HG03280 (cell line): ENCODE measurements at regions not wholly inside any gene's neighbourhood (a gene's known extent, or its start where the extent isn't known, plus 50 kb on each side); places are given as distances from the start of the nearest gene placed in this dataset.
"Not testable (repeated sequence)": the region's sequence is repeated elsewhere in the genome, so short reads cannot be mapped to it uniquely, and the experiment has no call there.

Source experiments
- ATAC-seq: cut with Tn5 transposase; IDR thresholded peaks from one replicate; pipeline ENCODE4 v1.9.1; 2021; ENCODE audit warnings: mild to moderate bottlenecking, moderate library complexity; ENCODE audit not compliant: unreplicated experiment

- ATAC-seq = no peak
These were observed 109.8 kb upstream of the SNX2 start for GRCh38 chr5:122665051-122665450.

- no peak for ATAC-seq
These were observed 106.3 kb upstream of the SNX2 start for GRCh38 chr5:122668552-122668951.

GRCh38 chr5:122669709-122670108 lies 105.2 kb upstream of the SNX2 start:
- not testable (repeated sequence) for ATAC-seq

- ATAC-seq = no peak
These were observed 101.5 kb upstream of the SNX2 start for GRCh38 chr5:122673343-122673742.

- no peak for ATAC-seq
These were observed 100.5 kb upstream of the SNX2 start for GRCh38 chr5:122674385-122674784.

GRCh38 chr5:122680623-122681350 lies 94.1 kb upstream of the SNX2 start:
- no peak for ATAC-seq

- ATAC-seq = no peak
These were observed 91.2 kb upstream of the SNX2 start for GRCh38 chr5:122683631-122684030.

GRCh38 chr5:122690266-122690665 lies 84.6 kb upstream of the SNX2 start:
- no peak for ATAC-seq

GRCh38 chr5:122691931-122692330 lies 82.9 kb upstream of the SNX2 start:
- ATAC-seq = no peak

GRCh38 chr5:122693963-122694362 lies 80.9 kb upstream of the SNX2 start:
- no peak for ATAC-seq

GRCh38 chr5:122694884-122695283 lies 80.0 kb upstream of the SNX2 start:
- ATAC-seq = no peak

GRCh38 chr5:122696735-122697134 lies 78.1 kb upstream of the SNX2 start:
- ATAC-seq = not testable (repeated sequence)

- no peak for ATAC-seq
These were observed 77.7 kb upstream of the SNX2 start for GRCh38 chr5:122697191-122697590.

- no peak for ATAC-seq
These were observed 75.7 kb upstream of the SNX2 start for GRCh38 chr5:122699201-122699600.

GRCh38 chr5:122701640-122702523 lies 73.0 kb upstream of the SNX2 start:
- ATAC-seq = peak; percentile 99

GRCh38 chr5:122702524-122702875 lies 72.4 kb upstream of the SNX2 start:
- ATAC-seq = no peak

- no peak for ATAC-seq
These were observed 71.7 kb upstream of the SNX2 start for GRCh38 chr5:122703203-122703602.

GRCh38 chr5:122704247-122705036 lies 70.4 kb upstream of the SNX2 start:
- no peak for ATAC-seq

- ATAC-seq = no peak
These were observed 69.0 kb upstream of the SNX2 start for GRCh38 chr5:122705851-122706250.

- ATAC-seq = no peak
These were observed 67.1 kb upstream of the SNX2 start for GRCh38 chr5:122707796-122708195.

GRCh38 chr5:122713041-122713440 lies 61.8 kb upstream of the SNX2 start:
- ATAC-seq = no peak
